Activated CD8-positive, alpha-beta T cell treated with anti-CD3 and anti-CD28 coated beads for 36 hours (primary cell): ENCODE measurements at regions not wholly inside any gene's neighbourhood (a gene's known extent, or its start where the extent isn't known, plus 50 kb on each side); places are given as distances from the start of the nearest gene placed in this dataset.

Source experiments
- ATAC-seq: fragments of 200-7000 bp; cut with Tn5 transposase; one replicate; pipeline ENCODE4 v1.10.0; 2021; ENCODE audit warnings: mild to moderate bottlenecking, moderate library complexity
- CTCF ChIA-PET: fragments of 350-600 bp; sonication (Branson Sonifier 250); formaldehyde crosslinking; loops from one replicate; lab custom pipeline; 2021; ENCODE audit warnings: antibody characterized with exemption; lab: Charles Lee
- POLR2A ChIA-PET: fragments of 350-600 bp; sonication (Branson Sonifier 250); formaldehyde crosslinking; loops from one replicate; lab custom pipeline; 2021; ENCODE audit warnings: antibody characterized with exemption; lab: Charles Lee
- DNase-seq: peaks from one replicate; pipeline ENCODE4 v3.0.0-alpha.2; 2020
- H3K27ac Mint-ChIP-seq: one replicate; pipeline ENCODE4 v1.8.0; 2021; ENCODE audit warnings: mild to moderate bottlenecking, mixed read lengths
- H3K27me3 Mint-ChIP-seq: one replicate; pipeline ENCODE4 v1.8.0; 2021; ENCODE audit warnings: mixed read lengths
- H3K36me3 Mint-ChIP-seq: one replicate; pipeline ENCODE4 v1.8.0; 2021; ENCODE audit warnings: low read depth, mixed read lengths
- H3K4me1 Mint-ChIP-seq: one replicate; pipeline ENCODE4 v1.8.0; 2021; ENCODE audit warnings: low read depth, mixed read lengths
- H3K4me3 Mint-ChIP-seq: one replicate; pipeline ENCODE4 v1.8.0; 2021; ENCODE audit warnings: mild to moderate bottlenecking, moderate library complexity, mixed read lengths
- H3K9me3 Mint-ChIP-seq: one replicate; pipeline ENCODE4 v1.8.0; 2021; ENCODE audit warnings: mixed read lengths
- CTCF ChIP-seq: fragments of 200-600 bp; IDR thresholded peaks from one replicate; pipeline ENCODE4 v1.8.0; 2022; ENCODE audit warnings: antibody characterized with exemption, mild to moderate bottlenecking
- intact Hi-C: fragments of 100-400 bp; cut with micrococcal nuclease; formaldehyde crosslinking; loops from one replicate; pipeline ENCODE4 v1.10.0; 2022

GRCh38 chr1:36595921-36596320 lies 113.2 kb upstream of the CSF3R start:
- H3K9me3 Mint-ChIP-seq, result no peaks in the 10 kb centered on the region
- intact Hi-C loops, result no loop called here
- no peak overlapping the region for H3K4me3 Mint-ChIP-seq
- no peaks in the 10 kb centered on the region for H3K4me1 Mint-ChIP-seq
- TF ChIP-seq CTCF, result no peak
- H3K36me3 Mint-ChIP-seq, result no peaks in the 10 kb centered on the region
- ATAC-seq (no peak), DNase-seq (no peak)
- ChIA-PET CTCF (no interaction called here), POLR2A (no interaction called here)
- no peak overlapping the region for H3K27ac Mint-ChIP-seq
- H3K27me3 Mint-ChIP-seq, result peaks cover 8% of the 10 kb centered on the region

GRCh38 chr1:36595349-36595748 lies 112.6 kb upstream of the CSF3R start:
- POLR2A ChIA-PET, result no interaction called here
- ATAC-seq, result no peak

GRCh38 chr1:36594023-36594422 lies 111.3 kb upstream of the CSF3R start:
- ChIA-PET POLR2A (no interaction called here), CTCF (interaction anchor here (0.6 to 3.1 kb wide), 3 partner anchors 15 to 78 kb away, joined by 3 to 16 read pairs (median 3); no protein-coding TSS in a partner anchor)
- no peak for DNase-seq
- no peak for TF ChIP-seq CTCF
- Mint-ChIP-seq H3K4me1 (no peaks in the 10 kb centered on the region), H3K27ac (no peak overlapping the region), H3K9me3 (no peaks in the 10 kb centered on the region), H3K4me3 (no peak overlapping the region), H3K27me3 (peaks cover 13% of the 10 kb centered on the region), H3K36me3 (no peaks in the 10 kb centered on the region)
- no peak for ATAC-seq
- intact Hi-C loops, result no loop called here

More at GRCh38 chr1:36595349-36595748, 112.6 kb upstream of the CSF3R start:
- H3K4me3 Mint-ChIP-seq, result no peak overlapping the region
- no peak overlapping the region for H3K27ac Mint-ChIP-seq
- H3K27me3 Mint-ChIP-seq, result peaks cover 10% of the 10 kb centered on the region
- H3K9me3 Mint-ChIP-seq, result no peaks in the 10 kb centered on the region
- no peak for DNase-seq
- intact Hi-C loops, result no loop called here
- CTCF ChIA-PET, result interaction anchor here (1.4 kb wide), 1 partner anchor 80 kb away, joined by 3 read pairs; no protein-coding TSS in a partner anchor
- no peak for TF ChIP-seq CTCF
- H3K4me1 Mint-ChIP-seq, result no peaks in the 10 kb centered on the region
- no peaks in the 10 kb centered on the region for H3K36me3 Mint-ChIP-seq

GRCh38 chr1:36591278-36591677 lies 108.6 kb upstream of the CSF3R start:
- Mint-ChIP-seq H3K9me3 (no peaks in the 10 kb centered on the region), H3K4me1 (no peaks in the 10 kb centered on the region), H3K27me3 (peaks cover 20% of the 10 kb centered on the region), H3K36me3 (no peaks in the 10 kb centered on the region), H3K27ac (no peak overlapping the region), H3K4me3 (no peak overlapping the region)
- intact Hi-C loops, result no loop called here
- POLR2A ChIA-PET, result no interaction called here
- ATAC-seq (no peak), DNase-seq (peak; percentile 5)
- CTCF ChIA-PET, result no interaction called here
- TF ChIP-seq CTCF, result no peak

- Mint-ChIP-seq H3K9me3 (no peaks in the 10 kb centered on the region), H3K27me3 (peaks cover 23% of the 10 kb centered on the region), H3K4me3 (no peak overlapping the region), H3K36me3 (no peaks in the 10 kb centered on the region), H3K4me1 (no peaks in the 10 kb centered on the region), H3K27ac (no peak overlapping the region)
- intact Hi-C loops, result no loop called here
- ATAC-seq (no peak), DNase-seq (no peak)
- ChIA-PET CTCF (no interaction called here), POLR2A (no interaction called here)
- no peak for TF ChIP-seq CTCF
Observed at GRCh38 chr1:36590771-36591170, 108.1 kb upstream of the CSF3R start.
